Gastroesophageal sphincter (tissue), 4 donors: ENCODE measurements at regions not wholly inside any gene's neighbourhood (a gene's known extent, or its start where the extent isn't known, plus 50 kb on each side); places are given as distances from the start of the nearest gene placed in this dataset.
"Not testable (repeated sequence)": the region's sequence is repeated elsewhere in the genome, so short reads cannot be mapped to it uniquely, and the experiment has no call there.

ENCODE experiments used
- ATAC-seq: fragments of 150-250 bp; one replicate; pipeline ENCODE4 v1.9.1; 2016; ENCODE audit warnings: mild to moderate bottlenecking, moderate library complexity
- H3K27ac ChIP-seq, 4 donors: fragments of 200-600 bp; sonication (generic) in 3 of 4; 1 replicate in 3 of 4; 2 replicates in 1 of 4; pipeline ENCODE4 v1.5.1; 2016 to 2019
- H3K27me3 ChIP-seq: fragments of 200-600 bp; sonication (generic); one replicate; pipeline ENCODE4 v1.5.1; 2019
- H3K36me3 ChIP-seq, 2 donors: fragments of 200-600 bp; sonication (generic); one replicate each; pipeline ENCODE4 v1.5.1; 2019; ENCODE audit warnings: control low read depth in 1 of 2
- H3K4me1 ChIP-seq, 3 donors: fragments of 200-600 bp; sonication (generic); 1 replicate in 2 of 3; 2 replicates in 1 of 3; pipeline ENCODE4 v1.5.1; 2016 to 2019; ENCODE audit warnings: control low read depth in 2 of 3
- H3K4me3 ChIP-seq, 2 donors: fragments of 200-600 bp; sonication (generic); one replicate each; pipeline ENCODE4 v1.5.1; 2019; ENCODE audit warnings: mild to moderate bottlenecking in 1 of 2, moderate library complexity in 1 of 2
- H3K9me3 ChIP-seq, 3 donors: fragments of 200-600 bp; sonication (generic); one replicate each; pipeline ENCODE4 v1.5.1; 2017 to 2019; ENCODE audit warnings: control low read depth in 2 of 3
- EP300 ChIP-seq: sonication (generic); formaldehyde crosslinking; IDR thresholded peaks from one replicate; pipeline ENCODE4 v1.6.1; 2017; ENCODE audit warnings: antibody characterized with exemption, mild to moderate bottlenecking
- POLR2A ChIP-seq, 2 donors: fragments of 450-650 bp; IDR thresholded peaks; one replicate each; pipeline ENCODE4 v1.6.1; 2017; ENCODE audit warnings: antibody characterized with exemption in 2 of 2, mild to moderate bottlenecking in 2 of 2, moderate library complexity in 1 of 2
- POLR2AphosphoS5 ChIP-seq: sonication (generic); formaldehyde crosslinking; IDR thresholded peaks from one replicate; pipeline ENCODE4 v1.6.1; 2017; ENCODE audit warnings: antibody characterized with exemption
- WGBS, 2 donors: methylation state at CpG; one replicate each; pipeline ENCODE4 v1.1.5; 2018; ENCODE audit warnings: low coverage in 1 of 2; 5-methylcytosine and 5-hydroxymethylcytosine counted together
- TF ChIP-seq, protein P1 (sequence below), 4 experiments: fragments of 200-600 bp in 2 of 4; fragments of 450-650 bp in 2 of 4; sonication (generic) in 1 of 4; IDR thresholded peaks; one replicate each; pipeline ENCODE4 v1.5.1; 2017 to 2019; ENCODE audit warnings: antibody characterized with exemption in 4 of 4, mild to moderate bottlenecking in 2 of 4, moderate library complexity in 2 of 4

DNA sequence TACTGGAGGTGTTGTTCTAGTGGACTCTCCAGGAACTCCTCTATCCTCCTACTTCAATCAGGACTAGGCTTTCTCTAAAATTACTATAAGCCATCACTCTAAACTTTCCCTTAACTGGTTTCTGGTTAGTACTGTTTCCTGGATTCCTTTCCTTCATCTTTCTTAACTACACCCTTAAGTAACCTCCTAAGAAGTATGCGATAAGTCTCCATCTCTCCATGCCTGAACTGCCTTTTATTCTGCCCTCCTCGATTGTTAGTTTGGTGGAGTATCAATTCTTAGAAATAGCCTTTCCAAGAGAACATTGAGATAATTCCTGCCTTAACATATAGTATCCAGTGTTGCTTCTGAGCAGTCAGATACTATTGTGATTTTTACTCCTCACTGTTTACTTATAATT is 162.9 kb upstream of the PDE4B start:
- no peak for ATAC-seq
- Histone ChIP-seq H3K4me1 (no peaks in the 10 kb centered on the region), H3K9me3 (no peaks in the 10 kb centered on the region), H3K27me3 (no peaks in the 10 kb centered on the region), H3K36me3 (no peaks in the 10 kb centered on the region), H3K27ac (no peak overlapping the region), H3K4me3 (no peak overlapping the region)
- TF ChIP-seq POLR2A (IDR thresholded peaks at IDR 0.05) (no peak), POLR2AphosphoS5 (no peak), EP300 (no peak)
- TF ChIP-seq, protein P1, sequence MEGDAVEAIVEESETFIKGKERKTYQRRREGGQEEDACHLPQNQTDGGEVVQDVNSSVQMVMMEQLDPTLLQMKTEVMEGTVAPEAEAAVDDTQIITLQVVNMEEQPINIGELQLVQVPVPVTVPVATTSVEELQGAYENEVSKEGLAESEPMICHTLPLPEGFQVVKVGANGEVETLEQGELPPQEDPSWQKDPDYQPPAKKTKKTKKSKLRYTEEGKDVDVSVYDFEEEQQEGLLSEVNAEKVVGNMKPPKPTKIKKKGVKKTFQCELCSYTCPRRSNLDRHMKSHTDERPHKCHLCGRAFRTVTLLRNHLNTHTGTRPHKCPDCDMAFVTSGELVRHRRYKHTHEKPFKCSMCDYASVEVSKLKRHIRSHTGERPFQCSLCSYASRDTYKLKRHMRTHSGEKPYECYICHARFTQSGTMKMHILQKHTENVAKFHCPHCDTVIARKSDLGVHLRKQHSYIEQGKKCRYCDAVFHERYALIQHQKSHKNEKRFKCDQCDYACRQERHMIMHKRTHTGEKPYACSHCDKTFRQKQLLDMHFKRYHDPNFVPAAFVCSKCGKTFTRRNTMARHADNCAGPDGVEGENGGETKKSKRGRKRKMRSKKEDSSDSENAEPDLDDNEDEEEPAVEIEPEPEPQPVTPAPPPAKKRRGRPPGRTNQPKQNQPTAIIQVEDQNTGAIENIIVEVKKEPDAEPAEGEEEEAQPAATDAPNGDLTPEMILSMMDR (IDR thresholded peaks at IDR 0.05) = no peak
- 93 to 100% methylated on average over 1 to 2 of the region's 2 CpGs for WGBS, 2 donors

DNA sequence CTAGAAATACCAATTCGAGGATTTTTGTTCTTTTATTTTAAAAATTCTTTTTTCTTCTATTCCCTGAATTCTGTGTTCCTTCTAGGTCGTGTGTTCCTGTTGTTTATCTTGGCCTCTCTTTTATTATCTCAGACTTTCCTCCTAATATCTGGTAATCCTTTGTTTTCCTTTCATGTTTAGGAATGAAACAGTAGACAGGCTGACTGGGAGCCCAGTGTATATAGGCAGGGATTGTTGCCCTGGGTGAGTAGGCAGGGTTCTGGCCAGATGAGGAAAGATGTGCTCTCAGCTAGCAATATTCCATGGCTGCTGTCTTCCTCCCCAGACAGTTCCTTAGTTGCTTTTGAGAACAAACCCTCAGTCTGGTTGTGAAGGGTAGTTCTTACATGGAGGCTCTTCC is 161.8 kb upstream of the PDE4B start:
- no peaks in the 10 kb centered on the region for H3K9me3 ChIP-seq
- no peaks in the 10 kb centered on the region for H3K4me1 ChIP-seq
- WGBS, 2 donors = 51 to 83% methylated on average over 1 to 2 of the region's 2 CpGs
- no peaks in the 10 kb centered on the region for H3K27me3 ChIP-seq
- TF ChIP-seq EP300 = no peak
- TF ChIP-seq, protein P1 (IDR thresholded peaks at IDR 0.05) = no peak
- TF ChIP-seq POLR2AphosphoS5 = no peak
- ATAC-seq = no peak
- no peak overlapping the region for H3K4me3 ChIP-seq
- no peaks in the 10 kb centered on the region for H3K36me3 ChIP-seq
- no peak overlapping the region for H3K27ac ChIP-seq

DNA sequence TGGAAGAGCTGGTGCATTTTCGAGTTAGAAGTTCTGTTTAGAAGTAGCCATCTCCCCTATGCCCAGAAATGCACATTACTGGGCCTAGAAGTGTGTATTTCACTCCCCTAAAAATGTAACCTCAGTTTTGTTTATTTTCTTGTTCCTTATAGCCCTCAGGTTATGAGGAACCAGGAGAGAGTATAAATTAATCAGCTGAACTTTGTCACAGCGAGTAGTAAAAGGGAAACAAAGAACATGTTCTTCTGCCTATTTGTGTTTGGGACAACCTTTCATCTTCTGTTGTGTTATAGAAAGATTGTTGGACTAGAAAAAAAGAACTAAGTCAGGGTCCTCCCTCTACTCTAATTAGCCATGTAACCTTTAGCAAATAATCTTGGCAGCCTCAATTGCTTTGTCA is 160.5 kb upstream of the PDE4B start:
- Histone ChIP-seq H3K36me3 (peaks cover 0 to 5% of the 10 kb centered on the region in 2 donors), H3K9me3 (no peaks in the 10 kb centered on the region), H3K27me3 (no peaks in the 10 kb centered on the region), H3K4me1 (no peaks in the 10 kb centered on the region), H3K4me3 (no peak overlapping the region), H3K27ac (no peak overlapping the region)
- no peak for TF ChIP-seq POLR2AphosphoS5
- TF ChIP-seq EP300 = no peak
- no peak for TF ChIP-seq POLR2A (IDR thresholded peaks at IDR 0.05)
- TF ChIP-seq, protein P1 (IDR thresholded peaks at IDR 0.05) = no peak
- 84 to 100% methylated on average over 1 to 2 of the region's 2 CpGs for WGBS, 2 donors
- no peak for ATAC-seq

DNA sequence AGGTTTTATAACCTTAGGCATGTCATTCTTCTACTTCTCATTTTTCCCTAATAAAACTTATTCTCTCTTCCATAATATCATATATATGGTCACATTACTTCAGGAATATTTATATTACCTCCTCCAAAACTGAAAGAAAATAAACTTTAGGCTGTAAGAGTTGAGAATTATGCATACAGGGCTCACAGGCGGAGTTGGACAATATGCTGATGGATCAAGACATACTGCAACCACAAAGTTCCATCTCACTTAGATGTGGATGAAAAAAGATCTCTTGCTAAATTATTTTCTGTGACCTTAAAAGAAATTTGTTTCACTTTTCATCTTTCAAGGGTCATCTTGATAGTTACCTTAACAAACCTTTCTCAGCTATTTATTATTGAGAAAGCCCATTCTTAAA is 152.6 kb upstream of the PDE4B start:
- Histone ChIP-seq H3K36me3 (peaks cover 0 to 5% of the 10 kb centered on the region in 2 donors), H3K4me3 (no peak overlapping the region), H3K4me1 (no peaks in the 10 kb centered on the region), H3K27me3 (no peaks in the 10 kb centered on the region), H3K9me3 (peaks cover 0 to 6% (median 0%) of the 10 kb centered on the region in 3 donors), H3K27ac (no peak overlapping the region)
- TF ChIP-seq POLR2AphosphoS5 (no peak), POLR2A (IDR thresholded peaks at IDR 0.05) (no peak), EP300 (no peak)
- ATAC-seq = no peak
- WGBS, 2 donors = 58 to 100% methylated on average over 1 of the region's 1 CpG

DNA sequence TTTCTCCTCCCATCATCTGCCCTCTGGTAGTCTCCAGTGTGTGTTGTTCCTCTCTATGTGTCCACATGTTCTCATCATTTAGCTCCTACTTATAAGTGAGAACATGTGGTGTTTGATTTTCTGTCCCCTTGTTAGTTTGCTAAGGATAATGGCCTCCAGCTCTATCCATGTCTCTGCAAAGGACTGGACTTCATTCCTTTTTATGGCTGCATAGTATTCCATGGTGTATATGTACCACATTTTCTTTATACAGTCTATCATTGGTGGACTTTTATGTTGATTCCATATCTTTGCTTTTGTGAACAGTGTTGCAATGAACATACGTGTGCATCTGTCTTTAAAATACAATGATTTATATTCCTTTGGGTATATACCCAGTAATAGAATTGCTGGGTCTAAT is 143.5 kb upstream of the PDE4B start:
- not testable (repeated sequence) for H3K4me3 ChIP-seq, H3K4me1 ChIP-seq, ATAC-seq, H3K27me3 ChIP-seq, H3K27ac ChIP-seq, H3K36me3 ChIP-seq, H3K9me3 ChIP-seq
- WGBS, 2 donors = 56 to 100% methylated on average over 1 of the region's 1 CpG

DNA sequence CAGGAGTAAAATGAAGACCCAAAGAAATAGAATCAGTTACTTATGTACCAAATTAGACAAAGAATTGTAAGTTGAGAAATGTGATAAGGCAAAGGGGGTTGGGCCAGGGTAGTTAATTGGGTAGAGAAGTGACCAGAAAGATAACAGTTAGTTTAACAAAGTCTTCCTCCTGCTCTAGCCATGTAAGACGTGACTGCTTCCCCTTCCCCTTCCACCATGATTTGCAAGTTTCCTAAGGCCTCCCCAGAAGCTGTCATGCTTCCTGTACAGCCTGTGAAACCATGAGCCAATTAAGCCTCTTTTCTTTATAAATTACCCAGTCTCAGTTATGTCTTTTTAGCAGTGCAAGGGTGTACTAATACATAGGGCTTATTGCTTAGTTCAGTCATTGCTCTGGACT is 142.0 kb upstream of the PDE4B start:
- WGBS, 2 donors = 38 to 64% methylated on average over 1 of the region's 1 CpG
- Histone ChIP-seq H3K4me3 (no peak overlapping the region), H3K9me3 (peaks cover 0 to 7% (median 0%) of the 10 kb centered on the region in 3 donors), H3K36me3 (no peaks in the 10 kb centered on the region), H3K27me3 (no peaks in the 10 kb centered on the region), H3K27ac (no peak overlapping the region), H3K4me1 (no peaks in the 10 kb centered on the region)
- TF ChIP-seq POLR2AphosphoS5 (no peak), POLR2A (IDR thresholded peaks at IDR 0.05) (no peak), EP300 (no peak)
- TF ChIP-seq, protein P1 (IDR thresholded peaks at IDR 0.05) = no peak
- no peak for ATAC-seq

DNA sequence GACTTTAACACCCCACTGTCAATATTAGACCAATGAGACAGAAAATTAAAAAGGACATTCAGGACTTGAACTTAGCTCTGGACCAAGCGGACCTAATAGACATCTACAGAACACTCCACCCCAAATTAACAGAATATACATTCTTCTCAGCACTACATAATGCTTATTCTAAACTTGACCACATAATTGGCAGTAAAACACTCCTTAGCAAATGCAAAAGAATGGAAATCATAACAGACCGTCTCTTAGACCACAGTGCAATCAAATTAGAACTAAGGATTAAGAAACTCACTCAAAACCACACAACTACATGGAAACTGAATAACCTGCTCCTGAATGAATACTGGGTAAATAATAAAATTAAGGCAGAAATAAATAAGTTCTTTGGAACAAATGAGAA is 138.2 kb upstream of the PDE4B start:
- not testable (repeated sequence) for H3K4me1 ChIP-seq, H3K27me3 ChIP-seq, H3K9me3 ChIP-seq, H3K36me3 ChIP-seq, H3K27ac ChIP-seq, ATAC-seq, H3K4me3 ChIP-seq
- 78 to 83% methylated on average over 1 to 2 of the region's 2 CpGs for WGBS, 2 donors

DNA sequence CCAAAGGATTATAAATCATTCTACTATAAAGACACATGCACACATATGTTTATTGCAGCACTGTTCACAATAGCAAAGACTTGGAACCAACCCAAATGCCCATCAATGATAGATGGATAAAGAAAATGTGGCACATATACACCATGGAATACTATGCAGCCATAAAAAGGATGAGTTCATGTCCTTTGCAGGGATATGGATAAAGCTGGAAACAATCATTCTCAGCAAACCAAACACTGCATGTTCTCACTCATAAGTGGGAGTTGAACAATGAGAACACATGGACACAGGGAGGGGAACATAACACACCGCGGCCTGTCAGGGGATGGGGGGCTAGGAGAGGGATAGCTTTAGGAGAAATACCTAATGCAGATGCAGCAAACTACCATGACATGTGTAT is 135.1 kb upstream of the PDE4B start:
- H3K27me3 ChIP-seq, H3K4me3 ChIP-seq, H3K27ac ChIP-seq, H3K36me3 ChIP-seq, H3K4me1 ChIP-seq, H3K9me3 ChIP-seq, ATAC-seq: not testable (repeated sequence)
- WGBS, 2 donors = 95 to 100% methylated on average over 2 of the region's 2 CpGs
